SU-DHL-6 (cell line): ENCODE measurements at regions not wholly inside any gene's neighbourhood (a gene's known extent, or its start where the extent isn't known, plus 50 kb on each side); places are given as distances from the start of the nearest gene placed in this dataset.

Experiments
- H2AFZ ChIP-seq: fragments of 200-600 bp; sonication (generic); 2 replicates; pipeline ENCODE4 v1.6.1; 2014; ENCODE audit warnings: low read depth, mild to moderate bottlenecking, moderate library complexity, mixed read lengths, antibody characterized with exemption, low read length; ENCODE audit not compliant: severe bottlenecking
- H3F3A ChIP-seq: fragments of 200-600 bp; shearing (Covaris generic); 2 replicates; pipeline ENCODE4 v1.6.0; 2016; ENCODE audit warnings: antibody characterized with exemption, mild to moderate bottlenecking; ENCODE audit not compliant: insufficient read depth
- H3K27ac ChIP-seq: fragments of 200-600 bp; sonication (generic); 2 replicates; pipeline ENCODE4 v1.5.1; 2016; ENCODE audit warnings: low read depth, mild to moderate bottlenecking, low read length, moderate library complexity, mixed read lengths
- H3K27me3 ChIP-seq: fragments of 200-600 bp; sonication (generic), shearing (Covaris generic); 2 replicates; pipeline ENCODE4 v1.6.0; 2014; ENCODE audit warnings: mild to moderate bottlenecking, low read length
- H3K36me3 ChIP-seq: fragments of 200-600 bp; sonication (generic); 2 replicates; pipeline ENCODE4 v1.6.1; 2014; ENCODE audit warnings: mild to moderate bottlenecking, low read length, mixed read lengths
- H3K4me2 ChIP-seq: fragments of 300-600, 200-600 bp; shearing (Covaris generic), sonication (generic); 2 replicates; pipeline ENCODE4 v1.6.0; 2014; ENCODE audit warnings: low read length, low read depth, mild to moderate bottlenecking; ENCODE audit not compliant: poor library complexity, severe bottlenecking
- H3K4me3 ChIP-seq: fragments of 200-600 bp; sonication (generic); 2 replicates; pipeline ENCODE4 v1.5.1; 2014; ENCODE audit warnings: antibody characterized with exemption, low read length, mild to moderate bottlenecking, mixed read lengths; ENCODE audit not compliant: insufficient read depth, poor library complexity, severe bottlenecking
- H3K79me2 ChIP-seq: fragments of 200-600 bp; sonication (generic); 2 replicates; pipeline ENCODE4 v1.6.1; 2014; ENCODE audit warnings: mild to moderate bottlenecking, low read length, moderate library complexity; ENCODE audit not compliant: insufficient read depth
- H3K9ac ChIP-seq: fragments of 200-600 bp; sonication (generic); 2 replicates; pipeline ENCODE4 v1.7.0; 2014; ENCODE audit warnings: mild to moderate bottlenecking, low read length
- H3K9me2 ChIP-seq: fragments of 200-600 bp; sonication (generic); replicated peaks from 2 replicates; pipeline ENCODE4 v1.6.1; 2014; ENCODE audit warnings: low read length; ENCODE audit not compliant: insufficient read depth
- H3K9me3 ChIP-seq: fragments of 200-600 bp; sonication (generic); 2 replicates; pipeline ENCODE4 v1.6.1; 2014; ENCODE audit warnings: low read length, mixed read lengths; ENCODE audit not compliant: insufficient read depth
- H4K20me1 ChIP-seq: fragments of 200-600 bp; sonication (generic); 2 replicates; pipeline ENCODE4 v1.6.1; 2014; ENCODE audit warnings: low read depth, mild to moderate bottlenecking, antibody characterized with exemption, low read length, moderate library complexity, mixed read lengths
- EZH2phosphoT487 ChIP-seq: fragments of 200-600 bp; sonication (generic), shearing (Covaris generic); conservative IDR thresholded peaks from 2 replicates; pipeline ENCODE4 v1.6.1; 2018; ENCODE audit warnings: mild to moderate bottlenecking, antibody characterized with exemption, low read length, moderate library complexity, mixed read lengths
- TF ChIP-seq, protein P1 (sequence below): fragments of 200-600 bp; sonication (generic); IDR thresholded peaks from one replicate; pipeline ENCODE4 v1.5.1; 2017; ENCODE audit warnings: antibody characterized with exemption, mild to moderate bottlenecking, low read length, moderate library complexity; ENCODE audit not compliant: insufficient read depth, poor library complexity, severe bottlenecking

DNA sequence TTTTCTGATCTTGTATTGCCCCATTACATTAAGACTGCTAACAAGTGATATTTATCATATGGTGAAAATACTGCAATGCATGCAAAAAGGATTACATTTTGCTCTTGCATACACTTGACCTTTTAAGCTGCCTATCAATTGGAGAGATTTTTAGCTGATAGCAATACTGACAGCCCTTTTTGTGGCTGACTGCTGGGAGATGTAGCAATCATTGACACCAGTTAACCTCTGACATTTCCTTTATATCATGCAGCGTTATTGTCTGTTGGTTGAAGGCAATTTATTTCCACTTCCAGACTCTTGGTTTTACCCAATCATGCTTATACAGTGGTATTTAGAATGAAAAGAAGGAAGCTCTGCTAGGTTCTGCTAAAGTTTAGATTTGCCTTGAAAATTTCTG lies 364.0 kb downstream of the LMO7 start:
- no peak overlapping the region for H3K4me2 ChIP-seq
- TF ChIP-seq, protein P1, sequence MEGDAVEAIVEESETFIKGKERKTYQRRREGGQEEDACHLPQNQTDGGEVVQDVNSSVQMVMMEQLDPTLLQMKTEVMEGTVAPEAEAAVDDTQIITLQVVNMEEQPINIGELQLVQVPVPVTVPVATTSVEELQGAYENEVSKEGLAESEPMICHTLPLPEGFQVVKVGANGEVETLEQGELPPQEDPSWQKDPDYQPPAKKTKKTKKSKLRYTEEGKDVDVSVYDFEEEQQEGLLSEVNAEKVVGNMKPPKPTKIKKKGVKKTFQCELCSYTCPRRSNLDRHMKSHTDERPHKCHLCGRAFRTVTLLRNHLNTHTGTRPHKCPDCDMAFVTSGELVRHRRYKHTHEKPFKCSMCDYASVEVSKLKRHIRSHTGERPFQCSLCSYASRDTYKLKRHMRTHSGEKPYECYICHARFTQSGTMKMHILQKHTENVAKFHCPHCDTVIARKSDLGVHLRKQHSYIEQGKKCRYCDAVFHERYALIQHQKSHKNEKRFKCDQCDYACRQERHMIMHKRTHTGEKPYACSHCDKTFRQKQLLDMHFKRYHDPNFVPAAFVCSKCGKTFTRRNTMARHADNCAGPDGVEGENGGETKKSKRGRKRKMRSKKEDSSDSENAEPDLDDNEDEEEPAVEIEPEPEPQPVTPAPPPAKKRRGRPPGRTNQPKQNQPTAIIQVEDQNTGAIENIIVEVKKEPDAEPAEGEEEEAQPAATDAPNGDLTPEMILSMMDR = no peak
- no peak for TF ChIP-seq EZH2phosphoT487
- H3K9me3 ChIP-seq = no peaks in the 10 kb centered on the region
- 0 out of 2 replicates have a peak, but pooled peaks cover 3% of the 10 kb centered on the region for H4K20me1 ChIP-seq
- no peak overlapping the region for H3K4me3 ChIP-seq
- H3F3A ChIP-seq = no peaks in the 10 kb centered on the region
- no peaks in the 10 kb centered on the region; the same call in 1 of the 2 replicates for H3K36me3 ChIP-seq
- no peak overlapping the region for H3K27ac ChIP-seq
- no peak overlapping the region for H3K9ac ChIP-seq
- H2AFZ ChIP-seq = no peak overlapping the region
- H3K9me2 ChIP-seq = no peaks in the 10 kb centered on the region
- H3K79me2 ChIP-seq = no peaks in the 10 kb centered on the region
- no peaks in the 10 kb centered on the region for H3K27me3 ChIP-seq

DNA sequence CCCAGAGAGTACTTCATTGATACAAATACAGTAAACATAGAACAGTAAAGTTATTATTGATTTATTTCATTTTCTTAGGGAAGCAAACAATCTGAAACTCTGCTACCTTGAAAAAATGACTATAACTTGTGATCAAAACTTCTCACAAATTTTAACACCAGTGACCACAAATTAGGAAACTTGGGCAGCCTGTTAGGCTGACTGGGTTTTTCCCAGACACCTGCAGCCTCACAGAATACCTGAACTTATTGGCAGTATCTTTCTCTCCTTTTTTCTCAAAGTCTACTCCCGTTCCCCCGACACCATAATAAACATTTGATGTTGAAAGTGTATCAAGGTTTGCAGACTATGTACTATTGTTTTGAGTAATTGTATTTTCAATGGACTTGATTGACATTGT lies 360.5 kb downstream of the LMO7 start:
- no peak overlapping the region for H3K27ac ChIP-seq
- H4K20me1 ChIP-seq = no peaks in the 10 kb centered on the region
- H3K4me3 ChIP-seq = no peak overlapping the region
- H3K9me2 ChIP-seq = no peaks in the 10 kb centered on the region
- no peaks in the 10 kb centered on the region for H3K36me3 ChIP-seq
- TF ChIP-seq EZH2phosphoT487 = no peak
- TF ChIP-seq, protein P1 = no peak
- no peak overlapping the region for H3K9ac ChIP-seq
- no peaks in the 10 kb centered on the region for H3F3A ChIP-seq
- no peak overlapping the region for H2AFZ ChIP-seq
- H3K27me3 ChIP-seq = no peaks in the 10 kb centered on the region
- no peak overlapping the region for H3K4me2 ChIP-seq
- no peaks in the 10 kb centered on the region for H3K79me2 ChIP-seq
- H3K9me3 ChIP-seq = no peaks in the 10 kb centered on the region

DNA sequence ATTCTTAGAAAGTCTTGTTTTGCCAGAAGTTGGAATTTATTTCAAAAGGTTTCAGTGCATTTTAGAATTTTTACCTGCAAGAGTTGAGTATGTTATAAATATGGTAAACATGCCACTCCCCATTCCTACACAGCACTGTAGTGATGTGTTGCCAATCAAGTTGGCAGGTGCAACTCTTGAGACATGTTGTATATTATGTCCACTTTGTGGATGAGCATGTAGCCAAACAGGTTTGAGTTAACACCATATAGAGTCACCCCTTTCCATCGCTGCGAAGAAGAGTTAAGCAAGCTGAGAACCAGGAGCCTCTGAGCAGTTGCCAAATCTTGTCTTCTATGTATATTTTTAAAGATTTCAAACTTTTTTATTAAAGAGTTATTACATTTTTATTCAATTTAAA lies 359.8 kb downstream of the LMO7 start:
- Histone ChIP-seq H3K4me2 (no peak overlapping the region), H3K4me3 (no peak overlapping the region), H3K27ac (no peak overlapping the region), H3K9me2 (no peaks in the 10 kb centered on the region), H4K20me1 (no peaks in the 10 kb centered on the region), H3K79me2 (no peaks in the 10 kb centered on the region), H3K36me3 (no peaks in the 10 kb centered on the region), H3K27me3 (no peaks in the 10 kb centered on the region), H3F3A (no peaks in the 10 kb centered on the region), H3K9ac (no peak overlapping the region), H3K9me3 (no peaks in the 10 kb centered on the region), H2AFZ (no peak overlapping the region)
- TF ChIP-seq EZH2phosphoT487 = no peak
- TF ChIP-seq, protein P1 = no peak

DNA sequence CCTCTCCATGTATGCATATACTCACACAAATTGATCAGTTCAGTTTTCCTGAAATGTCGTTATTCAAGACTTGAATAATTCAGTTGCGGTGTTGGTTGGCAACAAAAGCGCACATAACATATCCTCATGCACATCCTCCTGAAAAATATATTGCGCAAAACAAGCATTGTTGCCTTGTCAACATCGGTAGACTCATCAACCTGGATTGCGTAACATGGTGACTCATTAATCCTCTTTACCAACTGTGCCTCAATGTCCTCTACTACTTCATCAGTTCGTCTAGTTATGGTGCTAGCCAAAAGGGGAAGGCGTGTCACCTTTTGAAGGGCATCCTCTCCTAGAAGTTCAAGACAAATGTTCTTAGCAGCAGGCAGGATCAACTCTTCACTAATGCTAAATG lies 357.7 kb downstream of the LMO7 start:
- Histone ChIP-seq H3K36me3 (no peaks in the 10 kb centered on the region), H3K4me3 (no peak overlapping the region), H3K4me2 (no peak overlapping the region), H2AFZ (no peak overlapping the region), H3K27me3 (no peaks in the 10 kb centered on the region), H3K9ac (no peak overlapping the region), H3K9me3 (no peaks in the 10 kb centered on the region), H3F3A (no peaks in the 10 kb centered on the region), H3K79me2 (no peaks in the 10 kb centered on the region), H4K20me1 (no peaks in the 10 kb centered on the region), H3K27ac (no peak overlapping the region), H3K9me2 (no peaks in the 10 kb centered on the region)
- TF ChIP-seq, protein P1 = no peak
